ENCODE measurements at regions not wholly inside any gene's neighbourhood (a gene's known extent, or its start where the extent isn't known, plus 50 kb on each side); places are given as distances from the start of the nearest gene placed in this dataset.

DNA sequence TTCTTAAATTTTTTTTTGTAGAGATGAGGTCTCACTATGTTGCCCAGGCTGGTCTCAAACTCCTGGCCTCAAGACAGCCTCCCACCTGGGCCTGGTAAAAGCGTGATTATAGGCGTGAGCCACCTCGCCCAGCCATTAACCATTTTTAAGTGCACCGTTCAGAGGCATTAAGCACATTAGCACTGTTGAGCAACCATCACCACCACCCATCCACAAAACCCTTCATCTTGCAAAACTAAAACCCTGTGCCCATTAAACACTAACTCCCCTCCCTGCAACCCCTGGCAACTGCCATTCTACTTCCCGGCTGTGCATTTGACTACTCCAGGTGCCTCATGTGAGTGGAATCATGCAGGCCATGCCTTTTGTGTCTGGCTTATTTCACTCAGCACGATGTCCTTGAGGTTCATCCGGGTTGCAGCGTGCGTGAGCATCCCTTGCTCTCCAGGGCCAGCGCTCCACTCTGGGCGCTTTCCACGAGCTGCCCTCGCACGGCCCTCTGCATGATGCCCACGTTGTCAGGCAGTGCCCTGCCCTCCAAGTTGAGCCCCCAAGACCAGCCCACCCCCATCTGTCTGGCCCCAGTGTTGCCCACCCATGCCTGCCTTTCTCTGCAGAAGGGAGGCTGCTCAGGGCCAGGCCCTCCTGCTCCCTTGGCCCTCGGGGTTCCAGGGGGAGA is 63.0 kb upstream of the GLI2 start:
- Histone ChIP-seq H3K27ac (no peak overlapping the region), H3K36me3 (no peaks in the 10 kb centered on the region), H3K27me3 (peaks cover 0 to 25% of the 10 kb centered on the region in 2 donors), H3K4me3 (no peak overlapping the region), H3K9me3 (peaks cover 0 to 6% (median 0%) of the 10 kb centered on the region in 4 donors), H3K4me1 (peaks cover 0 to 9% (median 0%) of the 10 kb centered on the region in 4 donors)
- TF ChIP-seq EP300 (IDR thresholded peaks at IDR 0.05) = no peak
- no peak for TF ChIP-seq CTCF (IDR thresholded peaks at IDR 0.05)
- 87 to 92% methylated on average over 15 to 16 of the region's 16 CpGs for WGBS, 2 donors
- DNase-seq (ENCODE audit: low spot score in 2 of 2) = no peak

DNA sequence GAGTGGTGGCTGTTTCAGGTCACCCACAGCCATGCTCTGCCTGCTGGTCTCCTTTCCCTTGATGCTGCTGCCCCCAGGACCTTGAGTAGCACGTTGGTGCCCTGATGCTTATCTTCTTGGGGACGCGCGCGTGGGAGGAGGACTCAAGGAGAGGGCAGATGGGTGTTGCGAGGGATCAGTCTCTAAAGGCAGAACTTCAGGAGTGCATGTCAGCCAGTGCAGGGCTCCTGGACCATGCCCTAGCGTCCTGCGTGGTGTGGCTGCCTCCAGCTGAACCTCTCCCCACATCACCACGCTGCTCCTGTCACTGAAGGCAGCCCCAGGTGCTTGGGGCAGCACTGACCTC is 62.5 kb upstream of the GLI2 start:
- TF ChIP-seq CTCF (IDR thresholded peaks at IDR 0.05) = no peak
- no peak for TF ChIP-seq POLR2A (IDR thresholded peaks at IDR 0.05)
- no peak for TF ChIP-seq EP300 (IDR thresholded peaks at IDR 0.05)
- H3K27ac ChIP-seq = no peak overlapping the region
- DNase-seq (ENCODE audit: low spot score in 2 of 2) = no peak
- no peaks in the 10 kb centered on the region for H3K36me3 ChIP-seq
- H3K4me3 ChIP-seq = no peak overlapping the region
- WGBS, 2 donors = 90 to 93% methylated on average over 6 to 9 of the region's 9 CpGs
- H3K27me3 ChIP-seq = peaks cover 0 to 25% of the 10 kb centered on the region in 2 donors
- peaks cover 0 to 9% (median 0%) of the 10 kb centered on the region in 4 donors for H3K4me1 ChIP-seq
- peaks cover 0 to 1% (median 0%) of the 10 kb centered on the region in 4 donors for H3K9me3 ChIP-seq

GRCh38 chr2:120673571-120674061 is 62.1 kb upstream of the GLI2 start:
- Histone ChIP-seq H3K27ac (no peak overlapping the region), H3K4me1 (peaks cover 0 to 13% (median 0%) of the 10 kb centered on the region in 4 donors), H3K36me3 (no peaks in the 10 kb centered on the region), H3K4me3 (no peak overlapping the region), H3K27me3 (peaks cover 0 to 25% of the 10 kb centered on the region in 2 donors), H3K9me3 (no peaks in the 10 kb centered on the region)
- DNase-seq (ENCODE audit: low spot score in 2 of 2) = no peak
- TF ChIP-seq EP300 (IDR thresholded peaks at IDR 0.05) (no peak), POLR2A (IDR thresholded peaks at IDR 0.05) (no peak), CTCF (IDR thresholded peaks at IDR 0.05) (no peak)
- 80 to 83% methylated on average over 4 to 13 of the region's 13 CpGs for WGBS, 2 donors

DNA sequence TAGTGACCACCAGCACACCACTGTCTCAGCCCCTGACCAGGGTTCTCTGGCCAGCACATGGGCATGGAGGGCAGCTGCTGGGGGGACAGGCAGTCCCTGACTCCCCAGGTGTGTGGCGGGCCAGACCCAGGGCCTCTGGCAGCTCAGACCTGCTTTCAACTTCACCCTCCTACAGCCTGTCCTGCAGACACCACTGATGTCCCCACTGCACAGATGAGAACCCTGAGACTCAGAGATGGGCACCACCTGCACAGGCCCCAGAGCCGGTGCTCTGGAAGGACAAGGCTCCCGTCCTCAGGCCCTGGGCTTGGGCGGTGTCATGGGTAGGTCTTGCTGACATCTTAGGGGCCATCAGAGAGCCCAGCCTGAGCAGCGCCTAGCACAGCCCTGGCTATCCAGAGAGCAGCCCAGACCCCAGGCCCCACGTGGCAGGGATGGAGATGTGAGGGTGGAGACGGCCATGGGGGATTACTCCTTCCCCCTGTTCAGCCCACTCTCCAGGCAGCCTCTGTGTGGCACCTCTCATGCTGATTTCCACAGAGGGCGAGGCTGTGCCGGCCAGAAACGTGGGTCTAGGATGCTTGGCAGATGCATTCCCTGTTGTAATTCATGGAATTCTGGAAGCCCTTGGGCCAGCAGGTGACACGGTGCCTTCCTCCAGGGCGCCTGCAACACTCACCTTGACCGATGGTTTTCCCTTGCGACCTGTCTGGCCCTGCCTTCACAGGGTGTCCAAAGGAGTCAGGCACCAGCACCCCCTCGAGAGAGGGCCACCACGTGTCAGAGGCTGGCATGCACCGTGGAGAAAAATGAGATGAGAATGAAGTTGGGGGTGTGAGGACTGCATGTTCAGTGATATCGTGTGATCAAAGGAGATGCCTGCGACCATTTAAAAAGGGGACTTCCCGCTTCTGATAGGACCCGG is 61.2 kb upstream of the GLI2 start:
- TF ChIP-seq POLR2A (IDR thresholded peaks at IDR 0.05) (no peak), EP300 (IDR thresholded peaks at IDR 0.05) (no peak), CTCF (IDR thresholded peaks at IDR 0.05) (no peak)
- WGBS, 2 donors = 86 to 87% methylated on average over 19 to 21 of the region's 21 CpGs
- peaks cover 0 to 18% (median 0%) of the 10 kb centered on the region in 4 donors for H3K4me1 ChIP-seq
- no peaks in the 10 kb centered on the region for H3K9me3 ChIP-seq
- H3K36me3 ChIP-seq = no peaks in the 10 kb centered on the region
- peaks cover 0 to 30% of the 10 kb centered on the region in 2 donors for H3K27me3 ChIP-seq
- no peak for DNase-seq (ENCODE audit: low spot score in 2 of 2)
- H3K4me3 ChIP-seq = no peak overlapping the region
- H3K27ac ChIP-seq = no peak overlapping the region
